ENCODE measurements at regions not wholly inside any gene's neighbourhood (a gene's known extent, or its start where the extent isn't known, plus 50 kb on each side); places are given as distances from the start of the nearest gene placed in this dataset.
A peak's percentile ranks its signal among the peaks of the same experiment; 100 is the strongest.
"Not testable (repeated sequence)": the region's sequence is repeated elsewhere in the genome, so short reads cannot be mapped to it uniquely, and the experiment has no call there.

DNA sequence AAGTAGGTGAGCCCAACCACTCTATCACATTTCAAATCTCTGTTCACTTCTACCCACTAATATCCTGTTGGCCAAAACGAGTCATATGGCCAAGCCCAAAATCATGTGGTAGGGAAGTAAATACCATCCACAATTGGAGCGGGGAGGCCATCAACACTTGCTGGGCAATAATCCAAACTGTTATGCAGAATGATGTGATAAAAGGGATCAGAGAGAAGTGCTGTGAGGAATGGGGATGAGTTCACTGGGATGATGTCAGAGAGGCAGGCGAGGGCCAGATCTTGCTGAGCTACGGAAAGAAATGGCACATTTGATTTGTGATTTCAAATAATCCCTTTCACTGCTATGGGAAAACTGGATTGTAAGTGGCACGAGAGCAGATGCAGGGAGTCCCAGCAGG is 188.4 kb downstream of the NPIPA8 start:
- DNase-seq = not testable (repeated sequence)

DNA sequence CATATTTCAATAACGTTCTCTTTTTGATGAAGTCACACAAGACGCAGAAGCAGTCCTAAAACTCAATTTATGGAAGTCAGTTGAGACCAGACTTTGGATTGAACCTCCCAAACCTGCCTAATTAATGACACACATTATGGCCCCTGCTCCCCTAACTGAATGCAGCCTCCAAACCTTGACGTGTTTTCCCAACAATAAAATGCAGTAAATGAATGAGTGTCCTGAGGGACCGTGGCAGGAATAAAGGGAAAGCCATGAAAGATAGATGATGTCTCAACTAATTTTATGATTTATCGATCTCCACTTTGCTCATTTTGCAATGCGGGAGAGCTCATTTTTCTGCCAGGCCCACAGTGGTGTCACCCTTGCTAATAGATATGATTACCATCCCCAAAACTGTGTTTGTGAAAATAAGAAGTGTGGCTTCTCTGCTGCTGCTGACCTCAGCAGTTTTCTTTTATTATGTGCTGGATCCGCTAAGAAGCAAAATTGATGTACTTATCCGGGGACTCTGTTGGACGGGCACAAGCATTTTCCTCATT is 189.9 kb downstream of the NPIPA8 start:
- DNase-seq = not testable (repeated sequence)

DNA sequence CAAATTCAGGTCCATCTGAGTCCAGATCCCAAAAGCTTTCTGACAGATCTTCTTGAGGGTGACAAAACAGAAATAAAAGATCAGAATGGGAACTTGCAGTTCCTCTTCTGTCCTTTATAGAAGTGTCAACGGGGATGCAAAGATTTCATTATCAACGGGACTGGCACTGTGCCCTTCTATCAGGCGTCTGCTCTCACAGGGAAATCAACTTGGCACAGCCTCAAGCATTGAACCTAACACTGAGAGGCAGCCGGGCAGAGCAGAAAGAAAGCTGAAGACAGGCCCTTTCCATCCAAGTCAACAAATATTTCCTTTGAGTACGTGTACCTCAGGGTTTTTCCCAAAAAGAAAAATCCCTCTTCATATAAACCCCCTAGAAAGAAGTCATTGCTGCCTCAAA is 194.5 kb downstream of the NPIPA8 start:
- not testable (repeated sequence) for DNase-seq

DNA sequence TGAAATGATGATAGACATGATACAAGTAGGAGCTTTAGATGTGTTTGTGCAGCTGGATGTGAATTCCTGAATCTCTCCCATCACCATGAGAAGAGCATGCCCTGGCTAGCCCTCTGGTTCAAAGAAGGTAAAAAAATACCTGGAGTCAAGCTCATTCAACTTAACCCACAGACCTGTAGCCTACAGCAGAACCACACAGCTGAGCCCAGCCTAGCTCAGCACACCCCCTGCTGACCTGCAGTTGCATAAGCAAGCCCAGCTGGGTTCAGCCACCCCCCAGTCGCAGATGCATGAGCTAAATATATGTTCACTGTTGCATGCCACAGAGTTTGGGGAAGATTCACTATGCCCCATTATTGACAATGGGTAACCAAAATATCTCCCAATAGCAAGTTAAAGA is 200.2 kb downstream of the NPIPA8 start:
- DNase-seq = not testable (repeated sequence)

DNA sequence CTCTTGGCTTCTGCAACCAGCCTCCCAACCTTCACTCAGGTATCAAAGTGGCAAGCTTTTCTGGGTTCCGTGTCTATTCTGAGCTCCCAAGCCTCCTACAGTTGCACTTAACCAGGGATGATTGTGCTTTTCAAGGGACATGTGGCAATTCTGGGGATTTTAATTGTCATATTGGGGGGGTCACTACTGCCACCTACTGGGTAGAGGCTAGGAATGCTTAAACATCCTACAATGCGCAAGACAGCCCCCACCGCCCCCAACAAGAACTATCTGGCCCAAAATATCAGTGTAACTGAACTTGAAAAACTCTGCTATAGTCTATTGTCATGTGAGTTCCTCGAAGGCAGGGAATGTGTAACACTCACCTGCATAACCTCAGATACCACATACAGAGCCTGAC is 201.5 kb downstream of the NPIPA8 start:
- not testable (repeated sequence) for DNase-seq

DNA sequence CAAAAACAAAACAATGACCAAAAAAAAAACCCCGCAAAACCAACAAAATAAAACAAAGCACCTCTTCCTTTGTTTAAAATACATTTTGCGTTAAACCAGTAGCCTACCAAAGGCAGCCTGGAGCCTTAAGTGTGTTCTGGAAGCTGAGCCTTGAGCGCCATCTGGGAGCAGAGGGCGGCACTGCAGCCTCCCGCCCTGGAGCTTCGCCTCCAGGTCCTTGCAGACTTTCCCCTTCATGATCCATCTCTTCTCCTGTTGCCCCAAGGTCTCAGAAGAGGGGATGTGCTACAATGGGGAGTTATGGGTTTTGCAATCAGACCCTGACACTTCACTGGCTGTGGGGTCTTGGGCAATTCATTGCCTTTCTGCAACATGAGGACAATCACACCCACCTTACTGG is 204.9 kb downstream of the NPIPA8 start:
- not testable (repeated sequence) for DNase-seq

DNA sequence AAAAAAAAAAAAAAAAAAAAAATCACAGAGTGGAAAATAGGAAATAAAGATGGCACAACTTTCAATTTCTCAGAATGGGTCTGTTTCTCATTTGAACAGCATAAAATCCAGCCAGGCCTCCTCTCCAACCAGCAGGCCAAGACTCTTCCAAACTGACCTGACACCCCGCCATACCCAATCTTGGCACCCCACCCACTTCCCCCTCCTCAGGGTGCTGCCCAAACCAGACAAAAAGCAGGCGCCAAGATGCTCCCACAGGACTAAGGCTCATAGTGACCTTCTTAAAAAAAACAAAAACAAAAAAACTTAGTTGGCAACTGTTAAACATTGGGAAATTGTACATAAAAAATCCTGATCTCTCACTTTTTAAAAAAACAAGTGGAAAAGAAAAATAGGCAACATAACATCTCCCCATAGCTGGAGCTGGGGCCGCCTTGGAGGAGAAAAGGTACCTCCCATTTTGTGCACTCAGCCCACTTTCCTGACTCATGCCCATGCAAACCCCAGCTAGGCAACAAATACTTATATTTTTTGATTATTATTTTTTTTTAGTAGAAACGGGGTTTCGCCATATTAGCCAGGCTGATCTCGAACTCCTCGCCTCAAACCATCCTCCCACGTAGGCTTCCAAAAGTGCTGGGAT is 205.9 kb downstream of the NPIPA8 start:
- not testable (repeated sequence) for DNase-seq

DNA sequence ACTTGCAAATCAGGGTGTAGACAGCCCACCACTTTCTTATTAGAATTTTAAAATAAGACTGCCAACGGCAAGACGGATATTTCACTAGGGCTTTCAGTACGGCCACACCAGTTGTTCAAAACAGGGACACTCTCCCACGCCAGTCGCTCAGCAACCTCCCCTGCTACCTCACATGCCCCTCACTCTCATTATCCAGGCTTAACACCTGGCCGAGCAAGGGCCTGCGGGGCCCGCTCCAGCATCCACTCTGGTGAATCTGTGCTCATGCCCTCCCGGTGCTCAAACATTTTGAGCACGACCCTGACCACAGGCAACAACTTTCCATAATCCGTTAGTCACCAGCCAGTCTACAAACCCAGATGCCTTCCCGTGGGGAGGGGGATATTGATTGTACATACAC is 209.5 kb downstream of the NPIPA8 start:
- DNase-seq = not testable (repeated sequence)

DNA sequence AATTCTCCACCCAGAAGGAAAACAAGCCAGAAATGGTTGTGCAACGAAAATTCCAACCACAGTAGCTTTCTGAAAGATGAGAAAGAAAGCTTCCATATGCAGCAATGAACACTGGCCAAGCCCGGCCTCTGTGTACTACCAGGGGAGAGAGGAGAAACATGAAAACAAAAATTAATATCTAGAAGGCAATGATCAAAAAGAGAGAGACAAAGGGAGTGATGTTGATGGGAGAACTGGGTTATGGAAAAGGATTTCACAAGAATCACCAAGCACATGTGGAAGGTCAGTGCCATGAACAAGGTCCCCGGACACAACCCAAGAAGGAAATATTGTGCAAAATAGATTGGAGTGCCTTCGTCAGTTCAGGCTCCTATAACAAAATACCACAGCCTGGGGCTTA is 217.4 kb downstream of the NPIPA8 start:
- not testable (repeated sequence) for DNase-seq

DNA sequence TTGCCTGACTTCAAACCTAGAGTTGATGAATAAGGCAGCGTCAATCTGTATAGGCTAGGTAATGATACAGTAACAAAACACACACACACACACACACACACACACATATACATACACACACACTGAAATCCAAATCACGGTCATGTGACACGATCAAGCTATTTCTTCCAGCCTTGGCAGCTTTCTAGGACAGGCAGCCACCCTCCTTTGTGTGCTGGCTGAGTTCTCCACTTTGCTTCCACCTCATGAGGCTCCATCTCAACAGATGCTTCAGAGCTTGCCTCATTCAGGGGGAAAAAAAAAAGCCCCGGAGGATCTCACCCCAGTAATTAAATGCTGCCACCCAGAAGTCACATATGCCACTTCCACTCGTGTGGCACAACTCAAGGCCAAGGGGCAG is 217.9 kb downstream of the NPIPA8 start:
- DNase-seq = peak; percentile 6 to 55

DNA sequence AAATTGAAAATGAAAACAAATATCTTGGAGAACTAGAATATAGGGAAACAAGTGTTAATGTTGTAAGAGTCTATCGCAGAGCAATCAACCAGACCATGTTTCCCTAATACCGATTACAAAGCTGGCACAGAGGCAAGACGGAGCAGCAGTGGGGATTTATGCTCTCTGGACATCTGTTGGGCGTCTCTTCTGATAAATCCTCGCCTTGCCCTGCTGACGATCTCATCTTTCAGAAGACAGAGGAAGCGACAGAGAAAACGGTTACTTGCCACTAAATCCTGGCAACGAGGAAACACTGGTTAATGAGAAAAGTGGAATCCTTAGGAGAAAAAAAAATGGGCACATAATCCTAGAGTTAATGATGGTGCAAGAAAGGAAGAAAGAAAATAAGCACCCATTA is 218.5 kb downstream of the NPIPA8 start:
- DNase-seq = peak; percentile 93 to 95

DNA sequence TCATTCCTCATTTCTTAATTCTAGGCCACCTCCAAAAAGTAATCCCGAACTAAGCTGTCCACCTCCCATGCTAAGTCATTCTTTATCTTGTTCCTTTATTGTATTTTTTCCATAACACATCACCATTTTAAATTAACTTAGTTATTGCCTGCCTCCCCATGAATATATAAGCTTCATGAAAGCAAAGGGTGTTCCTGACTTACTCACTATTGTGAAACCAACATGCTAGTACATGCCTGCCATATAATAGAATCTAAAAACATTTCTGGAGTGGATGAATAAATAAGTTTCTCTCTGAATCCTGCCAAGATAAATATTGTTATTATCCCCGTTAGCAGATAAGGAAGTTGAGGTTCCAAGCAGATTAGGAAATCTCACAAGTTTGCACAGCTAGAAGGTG is 232.1 kb downstream of the NPIPA8 start:
- DNase-seq = not testable (repeated sequence)

DNA sequence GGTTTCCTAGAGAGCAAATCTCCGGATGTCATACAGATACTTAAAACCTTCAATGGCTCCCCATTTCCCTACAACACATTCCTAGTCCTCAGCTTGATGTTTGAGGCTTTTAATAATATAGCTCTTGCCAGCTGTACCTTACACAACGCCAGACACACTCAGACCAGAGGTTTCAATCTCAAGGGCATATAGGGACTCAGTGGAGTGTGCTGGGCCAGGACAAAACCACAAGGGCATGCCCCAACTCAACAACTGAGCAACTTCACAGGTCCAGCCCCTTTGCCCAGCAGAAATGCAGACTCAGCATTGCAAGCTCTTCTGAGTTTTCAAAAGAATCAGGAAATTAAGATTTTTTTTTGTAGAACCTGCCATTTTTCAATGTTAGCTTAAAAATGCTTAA is 235.5 kb downstream of the NPIPA8 start:
- DNase-seq = not testable (repeated sequence)

DNA sequence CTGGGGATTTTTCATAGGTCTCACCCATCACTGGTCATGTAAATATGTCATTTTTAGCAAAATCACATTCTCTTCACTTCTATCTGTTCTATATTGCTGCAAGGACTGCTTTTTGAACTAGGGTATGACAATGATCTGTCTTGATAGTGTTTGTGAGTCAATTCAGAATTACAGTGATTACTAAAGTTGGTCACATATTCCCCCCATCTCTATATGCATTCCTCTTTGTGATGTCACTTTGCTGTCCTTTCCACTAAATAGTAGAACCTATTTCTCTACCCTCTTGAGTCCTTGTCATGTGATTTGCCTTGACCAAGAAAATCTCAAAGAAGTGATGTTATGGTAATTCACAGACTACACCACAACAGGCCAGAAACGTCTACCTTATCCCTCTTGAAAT is 243.9 kb downstream of the NPIPA8 start:
- DNase-seq = not testable (repeated sequence)

DNA sequence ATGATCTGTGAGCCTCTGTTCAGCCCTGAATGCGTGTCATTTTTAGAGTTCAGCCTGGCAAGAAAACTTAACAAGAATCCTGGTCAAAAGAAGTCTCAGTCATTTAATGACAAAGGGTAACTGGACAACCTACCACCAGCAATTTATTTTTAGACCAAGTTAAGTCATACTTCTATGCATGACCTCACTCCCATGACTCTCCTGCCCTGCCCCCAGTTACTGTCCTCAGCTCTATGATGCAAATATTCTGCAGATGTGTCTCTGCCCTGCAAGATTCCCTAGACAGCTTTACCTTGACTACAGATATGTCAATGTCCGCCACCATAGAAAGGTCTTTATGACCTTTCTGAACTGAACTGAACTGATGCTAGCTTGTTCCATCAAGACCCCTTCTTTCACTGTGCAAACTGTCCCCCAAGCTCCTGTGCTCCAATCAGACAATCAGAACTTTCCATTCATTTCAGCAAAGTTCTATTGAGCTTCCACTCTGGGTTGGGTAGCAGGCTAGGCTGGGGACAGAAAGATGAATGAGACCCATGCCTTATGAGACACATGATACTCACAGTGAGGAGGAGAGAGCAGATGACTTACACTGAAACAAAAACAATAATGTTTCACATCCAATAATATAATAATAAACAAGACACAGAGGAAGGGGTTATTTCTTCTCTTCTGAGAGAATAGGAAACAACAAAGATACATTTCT is 255.7 kb downstream of the NPIPA8 start:
- not testable (repeated sequence) for DNase-seq

DNA sequence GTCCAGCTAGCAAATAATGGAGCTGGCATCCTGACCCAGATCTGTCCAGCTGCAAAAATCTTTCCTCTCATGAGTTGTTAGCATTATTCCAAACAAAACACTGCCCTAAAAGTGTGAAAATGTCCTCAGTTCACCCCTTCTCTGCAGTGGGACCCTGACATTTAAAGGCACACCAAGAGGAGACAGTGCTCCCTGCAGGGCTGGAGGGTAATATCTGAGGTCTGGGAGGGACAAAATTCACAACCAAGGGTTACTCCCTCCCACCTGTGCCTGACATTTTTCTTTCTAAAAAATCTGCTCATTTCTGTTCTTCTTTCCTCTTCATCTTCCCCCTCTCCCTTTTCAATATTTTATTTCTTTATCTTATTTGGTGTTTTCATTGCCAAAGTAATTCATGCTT is 258.6 kb downstream of the NPIPA8 start:
- not testable (repeated sequence) for DNase-seq

DNA sequence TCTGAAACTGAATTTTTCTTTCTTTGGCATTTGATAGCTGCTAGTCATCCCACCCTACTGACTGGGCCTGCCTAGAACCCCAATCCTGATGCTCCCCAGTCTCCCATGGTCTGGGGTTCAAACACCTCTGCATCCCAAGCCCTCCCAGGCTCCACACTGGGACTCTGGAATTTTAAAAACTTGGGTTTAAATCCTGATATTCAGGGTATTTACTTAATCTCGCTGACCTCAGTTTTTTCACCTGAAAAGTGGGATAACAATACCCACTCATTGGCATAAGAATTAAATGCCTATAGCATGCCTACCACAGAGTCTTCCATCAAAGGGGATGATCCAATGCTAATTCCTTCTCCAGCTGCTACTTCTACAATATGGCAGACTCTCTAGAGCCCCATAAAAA is 264.4 kb downstream of the NPIPA8 start:
- DNase-seq = no peak

DNA sequence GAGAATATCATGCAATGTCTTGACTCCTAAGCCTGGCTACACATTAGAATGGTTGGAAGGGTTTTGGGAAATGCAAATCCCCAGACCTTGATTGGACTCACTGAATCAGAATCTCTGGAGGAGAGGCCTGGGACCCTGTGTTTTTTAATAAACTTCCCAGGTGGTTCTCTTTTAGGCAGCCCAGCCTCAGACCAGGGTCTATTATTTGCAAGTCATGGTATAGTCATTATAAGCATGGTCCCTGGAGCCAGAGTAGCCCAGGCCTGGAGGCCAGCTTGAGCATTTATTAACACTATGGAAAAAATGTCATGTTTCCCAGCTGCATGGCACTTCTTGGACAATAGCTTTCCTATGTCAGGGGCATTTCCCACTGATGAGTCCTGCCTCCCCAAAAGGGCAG is 266.9 kb downstream of the NPIPA8 start:
- DNase-seq = no peak

DNA sequence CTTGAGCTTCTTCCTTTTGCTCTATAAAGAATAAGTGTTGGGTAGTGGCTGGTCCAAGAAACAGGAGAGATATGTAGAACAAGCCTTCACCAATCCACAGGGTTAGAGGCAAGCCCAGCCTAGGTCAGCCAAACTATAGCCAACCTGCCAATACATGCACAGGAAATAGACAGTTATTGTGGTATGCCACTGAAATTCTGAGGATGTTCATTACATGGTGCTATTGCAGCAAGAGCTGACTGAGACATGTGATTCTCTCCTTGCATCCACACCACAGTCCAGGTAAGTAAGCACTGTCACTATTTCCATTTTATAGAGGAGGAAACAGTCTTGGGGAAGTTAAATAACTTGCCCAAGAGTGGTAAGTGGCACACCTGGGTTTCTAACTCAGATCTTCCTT is 268.1 kb downstream of the NPIPA8 start:
- DNase-seq = no peak

DNA sequence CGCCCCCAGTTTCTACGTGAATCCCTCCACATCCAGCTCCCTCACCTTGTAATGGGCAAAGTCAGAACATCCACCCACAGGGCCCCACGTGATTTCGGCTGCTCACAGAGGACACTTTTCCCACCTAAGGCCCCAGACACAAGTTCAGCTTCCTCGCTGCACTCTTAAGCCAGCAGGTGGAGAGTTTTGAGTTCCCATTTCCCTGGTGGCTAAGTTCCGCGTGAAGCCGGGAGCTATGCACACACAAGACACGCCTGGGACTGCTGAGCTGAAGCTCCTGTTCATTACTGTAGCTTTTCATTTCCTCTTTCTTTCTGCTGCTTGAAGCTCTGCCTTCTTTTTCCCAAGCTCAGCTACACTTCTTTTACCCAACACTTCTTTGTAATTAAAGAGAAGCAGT is 273.8 kb downstream of the NPIPA8 start:
- DNase-seq = no peak

DNA sequence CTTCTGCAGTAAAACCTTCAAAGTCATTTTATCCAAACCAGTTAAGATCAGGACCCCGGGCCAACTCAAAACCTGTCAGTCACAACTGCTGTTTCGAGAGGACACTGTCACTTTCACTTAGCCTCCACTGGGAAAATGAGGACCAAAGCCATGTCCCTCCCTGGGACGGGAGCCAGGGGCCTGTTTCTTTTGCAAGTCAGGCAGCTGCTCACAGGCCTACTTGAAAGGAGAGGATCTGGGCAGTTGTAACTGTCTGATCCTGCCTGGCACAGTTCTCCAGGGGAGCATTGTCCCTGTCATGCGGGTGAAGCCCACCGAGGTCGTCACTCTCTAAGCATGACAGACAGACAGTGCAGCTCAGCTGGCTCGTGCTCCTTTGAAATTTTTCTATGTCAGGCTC is 276.2 kb downstream of the NPIPA8 start:
- DNase-seq = no peak

DNA sequence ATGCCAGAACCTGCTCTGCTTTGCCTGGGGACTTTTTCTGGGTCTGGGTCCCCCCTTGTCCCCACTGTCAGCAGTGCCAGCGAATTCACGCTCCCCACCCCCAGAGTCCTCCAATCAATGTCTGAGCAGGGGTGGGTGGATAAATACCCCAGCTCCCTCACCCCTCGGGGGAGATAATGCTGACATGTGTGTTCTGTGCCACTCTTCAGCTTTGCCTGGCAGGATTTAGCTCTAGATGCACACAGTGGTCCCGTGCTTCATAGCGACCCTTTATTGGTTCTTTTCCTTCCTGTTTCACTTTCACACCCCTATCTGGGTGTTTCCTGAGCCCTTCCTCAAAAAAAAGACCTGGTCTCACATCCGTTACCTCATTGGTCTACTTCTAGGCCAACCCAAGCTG is 277.0 kb downstream of the NPIPA8 start:
- no peak for DNase-seq

DNA sequence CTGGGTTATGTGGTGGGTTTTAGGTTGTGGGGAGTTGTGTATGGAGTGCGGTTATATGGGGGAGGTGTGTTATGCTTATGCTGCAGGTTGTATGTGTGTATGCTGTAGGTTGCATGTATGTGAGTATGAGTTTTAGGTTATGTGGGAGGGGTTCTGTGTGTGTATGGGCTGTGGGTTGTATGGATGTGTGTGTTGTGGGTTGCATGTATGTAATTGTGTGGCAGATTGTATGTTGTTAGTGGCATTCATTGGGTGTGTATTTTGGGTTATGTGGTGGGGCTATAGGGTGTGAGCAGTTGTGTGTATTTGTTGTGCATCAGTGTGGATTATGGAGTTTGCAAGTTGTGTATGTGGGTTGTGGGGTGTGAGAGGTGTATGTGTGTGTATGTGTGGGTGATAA is 277.4 kb downstream of the NPIPA8 start:
- DNase-seq = no peak

DNA sequence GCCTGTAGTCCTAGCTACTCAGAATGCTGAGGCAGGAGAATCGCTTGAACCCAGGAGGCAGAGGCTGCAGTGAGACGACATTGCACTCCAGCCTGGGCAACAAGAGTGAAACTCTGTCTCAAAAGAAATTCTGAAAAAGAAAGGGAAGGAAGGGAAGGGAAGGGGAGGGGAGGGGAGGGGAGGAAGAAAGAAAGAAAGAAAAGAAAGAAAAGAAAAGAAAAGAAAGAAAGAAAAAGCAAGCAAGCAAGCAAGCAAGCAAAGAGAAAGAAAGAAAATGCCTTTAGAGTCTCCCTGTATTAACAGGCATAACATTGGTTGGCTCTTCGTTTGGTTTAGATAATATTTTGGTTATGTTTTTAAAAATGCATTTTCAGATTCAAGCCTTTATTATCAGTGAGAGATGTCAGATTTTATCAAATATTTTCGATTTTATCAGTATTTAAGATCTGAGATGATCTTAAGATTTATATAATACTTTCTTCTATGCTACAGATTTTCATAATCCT is 281.1 kb downstream of the NPIPA8 start:
- no peak for DNase-seq

Data from NCI-H524 (cell line).